ENCODE measurements at regions not wholly inside any gene's neighbourhood (a gene's known extent, or its start where the extent isn't known, plus 50 kb on each side); places are given as distances from the start of the nearest gene placed in this dataset.

- TF ChIP-seq CTCF (IDR thresholded peaks at IDR 0.05) (no peak), RFX5 (IDR thresholded peaks at IDR 0.05) (no peak), JUN (IDR thresholded peaks at IDR 0.05) (no peak), EP300 (IDR thresholded peaks at IDR 0.05) (no peak), RAD21 (conservative IDR thresholded peaks at IDR 0.05 in 1 of 2, IDR thresholded peaks at IDR 0.05 in 1 of 2) (no peak), MYC (IDR thresholded peaks at IDR 0.05; ENCODE audit: borderline replicate concordance, low read length) (no peak), JUNB (IDR thresholded peaks at IDR 0.05) (no peak), POLR2AphosphoS2 (conservative IDR thresholded peaks at IDR 0.05; ENCODE audit: low read length) (no peak), ZC3H11A (IDR thresholded peaks at IDR 0.05) (no peak)
Measured at GRCh38 chr2:113370030-113370429, 67.5 kb upstream of the ZNG1B start.

All from A549 (cell line).